ENCODE measurements at regions not wholly inside any gene's neighbourhood (a gene's known extent, or its start where the extent isn't known, plus 50 kb on each side); places are given as distances from the start of the nearest gene placed in this dataset.

DNA sequence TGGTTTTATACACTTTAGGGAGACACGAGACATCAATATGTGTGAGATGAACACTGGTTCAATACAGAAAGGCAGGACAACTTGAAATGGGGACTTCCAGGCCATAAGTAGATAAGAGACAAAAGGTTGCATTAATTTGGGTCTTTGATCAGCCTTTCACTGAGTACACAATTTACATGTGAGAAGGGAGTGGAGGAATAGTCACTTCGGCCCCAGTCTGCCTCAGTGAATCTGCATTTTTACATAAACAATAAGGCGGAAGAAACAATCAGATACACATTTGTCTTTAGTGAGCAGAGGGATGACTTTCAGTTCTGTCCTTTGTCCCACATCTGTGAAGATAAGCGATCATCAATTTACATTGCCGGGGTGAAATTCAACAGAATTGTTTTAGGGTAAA is 104.3 kb upstream of the ARL4C start:
- Histone ChIP-seq H3K4me1 (ENCODE audit: control insufficient read depth, low read depth, low read length) (peaks cover 2% of the 10 kb centered on the region), H3K4me2 (ENCODE audit: low read length) (no peak overlapping the region), H2BK15ac (replicated peaks; ENCODE audit: low read depth) (no peak overlapping the region), H3K79me1 (ENCODE audit: low read length) (no peaks in the 10 kb centered on the region), H3K79me2 (ENCODE audit: control insufficient read depth, insufficient read depth, low read length) (no peaks in the 10 kb centered on the region), H4K5ac (ENCODE audit: low read length) (no peak overlapping the region), H3K27ac (ENCODE audit: low read depth, low read length) (no peak overlapping the region), H3K36me3 (ENCODE audit: control insufficient read depth, insufficient read depth, low read length) (no peaks in the 10 kb centered on the region), H3K4ac (ENCODE audit: low read depth, low read length) (no peak overlapping the region), H3K4me3 (ENCODE audit: low read length) (no peak overlapping the region), H2BK120ac (ENCODE audit: low read depth, low read length) (no peak overlapping the region), H3K27me3 (ENCODE audit: insufficient read depth, low read length, poor library complexity) (no peaks in the 10 kb centered on the region), H3K9ac (ENCODE audit: low read length) (no peak overlapping the region), H3K56ac (ENCODE audit: low read length) (no peak overlapping the region), H2AK5ac (ENCODE audit: low read length) (no peak overlapping the region), H4K8ac (ENCODE audit: low read depth, low read length) (no peak overlapping the region), H2BK5ac (ENCODE audit: low read length) (no peak overlapping the region), H3K18ac (ENCODE audit: low read length) (no peak overlapping the region), H3K23ac (ENCODE audit: low read length) (no peak overlapping the region)
- no peak for DNase-seq
- WGBS (ENCODE audit: extremely low coverage, insufficient coverage, low lambda C conversion rate): no CpG with 5 or more reads among the region's 5 CpGs

DNA sequence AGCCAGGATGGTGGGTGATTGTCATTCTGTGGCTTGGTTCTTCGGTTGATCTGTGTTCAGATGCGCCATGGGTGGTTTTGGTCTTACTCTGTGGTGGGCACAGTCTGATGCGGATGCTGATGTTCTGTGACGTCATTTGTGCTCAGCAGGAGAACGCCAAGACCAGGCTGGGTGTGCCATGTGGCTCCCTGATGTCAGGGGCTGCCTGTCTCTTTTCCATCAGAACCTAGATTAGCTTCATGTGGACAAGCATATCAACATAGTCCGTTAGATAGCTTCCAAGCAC is 100.6 kb upstream of the ARL4C start:
- Histone ChIP-seq H3K4me3 (ENCODE audit: low read length) (no peak overlapping the region), H3K4me1 (ENCODE audit: control insufficient read depth, low read depth, low read length) (peaks cover 2% of the 10 kb centered on the region), H3K27ac (ENCODE audit: low read depth, low read length) (no peak overlapping the region), H2BK120ac (ENCODE audit: low read depth, low read length) (no peak overlapping the region), H3K4me2 (ENCODE audit: low read length) (no peak overlapping the region), H2BK5ac (ENCODE audit: low read length) (no peak overlapping the region), H3K23ac (ENCODE audit: low read length) (no peak overlapping the region), H3K9ac (ENCODE audit: low read length) (no peak overlapping the region), H3K79me1 (ENCODE audit: low read length) (no peaks in the 10 kb centered on the region), H3K56ac (ENCODE audit: low read length) (no peak overlapping the region), H3K36me3 (ENCODE audit: control insufficient read depth, insufficient read depth, low read length) (no peaks in the 10 kb centered on the region), H3K18ac (ENCODE audit: low read length) (no peak overlapping the region), H3K27me3 (ENCODE audit: insufficient read depth, low read length, poor library complexity) (no peaks in the 10 kb centered on the region), H4K5ac (ENCODE audit: low read length) (no peak overlapping the region), H4K8ac (ENCODE audit: low read depth, low read length) (no peak overlapping the region), H3K79me2 (ENCODE audit: control insufficient read depth, insufficient read depth, low read length) (no peaks in the 10 kb centered on the region), H3K4ac (ENCODE audit: low read depth, low read length) (no peak overlapping the region), H2AK5ac (ENCODE audit: low read length) (no peak overlapping the region), H2BK15ac (replicated peaks; ENCODE audit: low read depth) (no peak overlapping the region)
- no peak for DNase-seq
- WGBS (ENCODE audit: extremely low coverage, insufficient coverage, low lambda C conversion rate): no CpG with 5 or more reads among the region's 6 CpGs

- H3K27ac ChIP-seq (ENCODE audit: low read depth, low read length): no peak overlapping the region
These were observed 100.1 kb upstream of the ARL4C start for GRCh38 chr2:234596696-234597575.

DNA sequence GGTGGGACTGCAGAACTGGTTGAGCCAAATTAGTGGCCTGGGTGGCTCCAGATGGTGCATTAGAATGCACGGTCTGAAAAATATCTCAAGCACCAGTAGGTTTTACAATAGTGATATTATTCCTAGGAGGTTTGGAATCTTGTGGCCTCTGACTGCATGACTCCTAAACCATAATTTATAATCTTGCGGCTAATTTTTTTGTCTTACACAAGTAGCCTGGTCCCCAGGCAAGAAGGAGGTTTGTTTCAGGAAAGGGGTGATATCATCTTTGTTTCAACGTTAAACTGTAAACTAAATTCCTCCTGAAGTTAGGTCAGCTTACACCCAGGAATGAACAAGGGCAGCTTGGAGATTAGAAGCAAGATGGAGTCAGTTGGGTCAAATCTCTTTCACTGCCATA is 98.9 kb upstream of the ARL4C start:
- Histone ChIP-seq H3K18ac (ENCODE audit: low read length) (no peak overlapping the region), H3K4me3 (ENCODE audit: low read length) (no peak overlapping the region), H2BK15ac (replicated peaks; ENCODE audit: low read depth) (no peak overlapping the region), H3K9ac (ENCODE audit: low read length) (no peak overlapping the region), H3K4me1 (ENCODE audit: control insufficient read depth, low read depth, low read length) (no peaks in the 10 kb centered on the region), H4K5ac (ENCODE audit: low read length) (no peak overlapping the region), H2BK5ac (ENCODE audit: low read length) (no peak overlapping the region), H3K79me1 (ENCODE audit: low read length) (no peaks in the 10 kb centered on the region), H3K56ac (ENCODE audit: low read length) (no peak overlapping the region), H2AK5ac (ENCODE audit: low read length) (no peak overlapping the region), H3K36me3 (ENCODE audit: control insufficient read depth, insufficient read depth, low read length) (no peaks in the 10 kb centered on the region), H4K8ac (ENCODE audit: low read depth, low read length) (no peak overlapping the region), H3K27me3 (ENCODE audit: insufficient read depth, low read length, poor library complexity) (no peaks in the 10 kb centered on the region), H2BK120ac (ENCODE audit: low read depth, low read length) (no peak overlapping the region), H3K27ac (ENCODE audit: low read depth, low read length) (no peak overlapping the region), H3K4me2 (ENCODE audit: low read length) (no peak overlapping the region), H3K79me2 (ENCODE audit: control insufficient read depth, insufficient read depth, low read length) (no peaks in the 10 kb centered on the region), H3K23ac (ENCODE audit: low read length) (no peak overlapping the region), H3K4ac (ENCODE audit: low read depth, low read length) (no peak overlapping the region)
- no CpG with 5 or more reads among the region's 3 CpGs for WGBS (ENCODE audit: extremely low coverage, insufficient coverage, low lambda C conversion rate)
- no peak for DNase-seq

More at GRCh38 chr2:234596696-234597575, 100.1 kb upstream of the ARL4C start:
- Histone ChIP-seq H2BK15ac (replicated peaks; ENCODE audit: low read depth) (no peak overlapping the region), H2BK5ac (ENCODE audit: low read length) (no peak overlapping the region), H4K8ac (ENCODE audit: low read depth, low read length) (no peak overlapping the region), H3K4ac (ENCODE audit: low read depth, low read length) (no peak overlapping the region), H3K56ac (ENCODE audit: low read length) (no peak overlapping the region), H3K27me3 (ENCODE audit: insufficient read depth, low read length, poor library complexity) (no peaks in the 10 kb centered on the region), H3K4me3 (ENCODE audit: low read length) (no peak overlapping the region), H3K79me1 (ENCODE audit: low read length) (no peaks in the 10 kb centered on the region), H3K4me1 (ENCODE audit: control insufficient read depth, low read depth, low read length) (peaks cover 2% of the 10 kb centered on the region), H2AK5ac (ENCODE audit: low read length) (no peak overlapping the region), H3K9ac (ENCODE audit: low read length) (no peak overlapping the region), H4K5ac (ENCODE audit: low read length) (no peak overlapping the region), H3K23ac (ENCODE audit: low read length) (no peak overlapping the region), H3K4me2 (ENCODE audit: low read length) (no peak overlapping the region), H2BK120ac (ENCODE audit: low read depth, low read length) (no peak overlapping the region), H3K18ac (ENCODE audit: low read length) (no peak overlapping the region), H3K36me3 (ENCODE audit: control insufficient read depth, insufficient read depth, low read length) (no peaks in the 10 kb centered on the region), H3K79me2 (ENCODE audit: control insufficient read depth, insufficient read depth, low read length) (no peaks in the 10 kb centered on the region)
- no peak for DNase-seq
- no CpG with 5 or more reads among the region's 12 CpGs for WGBS (ENCODE audit: extremely low coverage, insufficient coverage, low lambda C conversion rate)

GRCh38 chr2:234594715-234595114 is 97.8 kb upstream of the ARL4C start:
- no peak overlapping the region for H2AK5ac ChIP-seq (ENCODE audit: low read length)
- no peak for DNase-seq
- no peaks in the 10 kb centered on the region for H3K36me3 ChIP-seq (ENCODE audit: control insufficient read depth, insufficient read depth, low read length)
- H3K27ac ChIP-seq (ENCODE audit: low read depth, low read length): no peak overlapping the region
- no peak overlapping the region for H2BK120ac ChIP-seq (ENCODE audit: low read depth, low read length)
- H3K27me3 ChIP-seq (ENCODE audit: insufficient read depth, low read length, poor library complexity): no peaks in the 10 kb centered on the region
- no peak overlapping the region for H3K4me3 ChIP-seq (ENCODE audit: low read length)
- H4K5ac ChIP-seq (ENCODE audit: low read length): no peak overlapping the region
- no peaks in the 10 kb centered on the region for H3K4me1 ChIP-seq (ENCODE audit: control insufficient read depth, low read depth, low read length)
- H3K56ac ChIP-seq (ENCODE audit: low read length): no peak overlapping the region
- WGBS (ENCODE audit: extremely low coverage, insufficient coverage, low lambda C conversion rate): no CpG with 5 or more reads among the region's 5 CpGs
- no peak overlapping the region for H3K18ac ChIP-seq (ENCODE audit: low read length)
- H3K4ac ChIP-seq (ENCODE audit: low read depth, low read length): no peak overlapping the region
- H3K4me2 ChIP-seq (ENCODE audit: low read length): no peak overlapping the region
- no peak overlapping the region for H3K23ac ChIP-seq (ENCODE audit: low read length)
- no peaks in the 10 kb centered on the region for H3K79me1 ChIP-seq (ENCODE audit: low read length)
- no peak overlapping the region for H3K9ac ChIP-seq (ENCODE audit: low read length)
- H2BK5ac ChIP-seq (ENCODE audit: low read length): no peak overlapping the region
- H3K79me2 ChIP-seq (ENCODE audit: control insufficient read depth, insufficient read depth, low read length): no peaks in the 10 kb centered on the region
- no peak overlapping the region for H2BK15ac ChIP-seq (replicated peaks; ENCODE audit: low read depth)
- no peak overlapping the region for H4K8ac ChIP-seq (ENCODE audit: low read depth, low read length)

- H3K36me3 ChIP-seq (ENCODE audit: control insufficient read depth, insufficient read depth, low read length): no peaks in the 10 kb centered on the region
- no peak overlapping the region for H3K4ac ChIP-seq (ENCODE audit: low read depth, low read length)
- no peak overlapping the region for H2BK120ac ChIP-seq (ENCODE audit: low read depth, low read length)
- H4K8ac ChIP-seq (ENCODE audit: low read depth, low read length): no peak overlapping the region
- no peak overlapping the region for H3K23ac ChIP-seq (ENCODE audit: low read length)
- no peak overlapping the region for H3K56ac ChIP-seq (ENCODE audit: low read length)
- no peak overlapping the region for H4K5ac ChIP-seq (ENCODE audit: low read length)
- H3K27ac ChIP-seq (ENCODE audit: low read depth, low read length): no peak overlapping the region
- no peak overlapping the region for H2BK5ac ChIP-seq (ENCODE audit: low read length)
- no peak overlapping the region for H3K4me3 ChIP-seq (ENCODE audit: low read length)
- DNase-seq: no peak
- H2BK15ac ChIP-seq (replicated peaks; ENCODE audit: low read depth): no peak overlapping the region
- H3K27me3 ChIP-seq (ENCODE audit: insufficient read depth, low read length, poor library complexity): no peaks in the 10 kb centered on the region
- no peak overlapping the region for H3K4me2 ChIP-seq (ENCODE audit: low read length)
- H3K18ac ChIP-seq (ENCODE audit: low read length): no peak overlapping the region
- H2AK5ac ChIP-seq (ENCODE audit: low read length): no peak overlapping the region
- H3K9ac ChIP-seq (ENCODE audit: low read length): no peak overlapping the region
- no peaks in the 10 kb centered on the region for H3K4me1 ChIP-seq (ENCODE audit: control insufficient read depth, low read depth, low read length)
- H3K79me2 ChIP-seq (ENCODE audit: control insufficient read depth, insufficient read depth, low read length): no peaks in the 10 kb centered on the region
- no peaks in the 10 kb centered on the region for H3K79me1 ChIP-seq (ENCODE audit: low read length)
- WGBS (ENCODE audit: extremely low coverage, insufficient coverage, low lambda C conversion rate): no CpG with 5 or more reads among the region's 2 CpGs
These were observed 96.8 kb upstream of the ARL4C start for GRCh38 chr2:234593636-234594035.

Measured in mesendoderm (in vitro differentiated cells).